Kidney (tissue), 13 donors: ENCODE measurements at regions not wholly inside any gene's neighbourhood (a gene's known extent, or its start where the extent isn't known, plus 50 kb on each side); places are given as distances from the start of the nearest gene placed in this dataset.

ENCODE experiments used
- DNase-seq, 5 donors: peaks; one replicate each; pipeline ENCODE4 v3.0.0-alpha.2; 2013 to 2020
- FAIRE-seq: peaks from 2 replicates; lab custom pipeline; 2012; peaks lifted over from hg19 to GRCh38; lab: Jason Lieb, UNC
- H3K27ac ChIP-seq, 2 donors: one replicate each; pipeline ENCODE4 v1.7.0; 2013; ENCODE audit warnings: low read depth in 2 of 2, low read length in 2 of 2, inconsistent platforms in 1 of 2
- H3K27me3 ChIP-seq: one replicate; pipeline ENCODE4 v1.7.1; 2013; ENCODE audit warnings: low read length, inconsistent platforms; ENCODE audit not compliant: control insufficient read depth, insufficient read depth
- H3K36me3 ChIP-seq, 3 donors: one replicate each; pipeline versions ENCODE4 v1.7.0 to v1.7.1; 2013; ENCODE audit warnings: low read length in 3 of 3, control low read depth in 1 of 3, inconsistent platforms in 1 of 3; ENCODE audit not compliant: insufficient read depth in 3 of 3, control insufficient read depth in 2 of 3
- H3K4me1 ChIP-seq, 3 donors: one replicate each; pipeline versions ENCODE4 v1.7.0 to v1.7.1; 2013; ENCODE audit warnings: low read length in 3 of 3, inconsistent platforms in 1 of 3, low read depth in 1 of 3; ENCODE audit not compliant: control insufficient read depth in 2 of 3, insufficient read depth in 2 of 3
- H3K4me3 ChIP-seq, 3 donors: one replicate each; pipeline versions ENCODE4 v1.7.0 to v1.8.1; 2013; ENCODE audit warnings: low read length in 3 of 3, control low read depth in 1 of 3, inconsistent platforms in 1 of 3
- H3K9ac ChIP-seq, 3 donors: one replicate each; pipeline versions ENCODE4 v1.7.0 to v1.7.1; 2013; ENCODE audit warnings: low read length in 3 of 3, control low read depth in 1 of 3, inconsistent platforms in 1 of 3
- H3K9me3 ChIP-seq, 3 donors: one replicate each; pipeline versions ENCODE4 v1.7.0 to v1.7.1; 2013; ENCODE audit warnings: low read length in 3 of 3, control low read depth in 1 of 3, inconsistent platforms in 1 of 3; ENCODE audit not compliant: control insufficient read depth in 2 of 3, insufficient read depth in 1 of 3
- CTCF ChIP-seq: IDR thresholded peaks from 3 replicates; pipeline ENCODE4 v1.5.1; 2012; ENCODE audit warnings: mild to moderate bottlenecking, moderate library complexity, borderline replicate concordance; ENCODE audit not compliant: insufficient read depth; ENCODE audit errors: extremely low read depth
- intact Hi-C: fragments of 100-400 bp; cut with DNase I; formaldehyde crosslinking; loops from one replicate; pipeline ENCODE4 v1.11.1; 2022
- donor health status: control.
- donor health status: control.
- donor health status: control.
- donor health status: control.
- donor health status: control.
- donor health status: DM: yes; HTN: yes; CAD: no.
- donor health status: Normal renal cell carcinoma (clear cell type).

GRCh38 chr4:132838244-132838643 is 310.9 kb upstream of the PCDH10 start:
- TF ChIP-seq CTCF: no peak
- intact Hi-C loops: no loop called here
- FAIRE-seq: no peak
- no peak for DNase-seq
- Histone ChIP-seq H3K36me3 (no peaks in the 10 kb centered on the region), H3K9ac (no peak overlapping the region), H3K27ac (no peak overlapping the region), H3K27me3 (no peaks in the 10 kb centered on the region), H3K9me3 (no peaks in the 10 kb centered on the region), H3K4me1 (no peaks in the 10 kb centered on the region), H3K4me3 (no peak overlapping the region)

- H3K4me1 ChIP-seq: no peaks in the 10 kb centered on the region
- DNase-seq: no peak
- no peaks in the 10 kb centered on the region for H3K27me3 ChIP-seq
- no peaks in the 10 kb centered on the region for H3K9me3 ChIP-seq
- no peak overlapping the region for H3K27ac ChIP-seq
- H3K36me3 ChIP-seq: no peaks in the 10 kb centered on the region
- FAIRE-seq: no peak
- intact Hi-C loops: no loop called here
- H3K4me3 ChIP-seq: no peak overlapping the region
- H3K9ac ChIP-seq: no peak overlapping the region
- no peak for TF ChIP-seq CTCF
These were observed 310.0 kb upstream of the PCDH10 start for GRCh38 chr4:132839070-132839469.

- no peaks in the 10 kb centered on the region for H3K36me3 ChIP-seq
- no peak overlapping the region for H3K4me3 ChIP-seq
- FAIRE-seq (no peak), DNase-seq (no peak)
- no peak for TF ChIP-seq CTCF
- H3K27ac ChIP-seq: no peak overlapping the region
- H3K9ac ChIP-seq: no peak overlapping the region
- intact Hi-C loops: no loop called here
- no peaks in the 10 kb centered on the region for H3K27me3 ChIP-seq
- H3K4me1 ChIP-seq: no peaks in the 10 kb centered on the region
- H3K9me3 ChIP-seq: no peaks in the 10 kb centered on the region
These were observed 289.2 kb upstream of the PCDH10 start for GRCh38 chr4:132859929-132860328.

- intact Hi-C loops: no loop called here
- Histone ChIP-seq H3K9me3 (no peaks in the 10 kb centered on the region), H3K4me1 (no peaks in the 10 kb centered on the region), H3K4me3 (no peak overlapping the region), H3K36me3 (no peaks in the 10 kb centered on the region), H3K27me3 (no peaks in the 10 kb centered on the region), H3K27ac (no peak overlapping the region), H3K9ac (no peak overlapping the region)
- no peak for TF ChIP-seq CTCF
- no peak for DNase-seq
- no peak for FAIRE-seq
These were observed 288.1 kb upstream of the PCDH10 start for GRCh38 chr4:132860976-132861375.
